HG02798 (cell line): ENCODE measurements at regions not wholly inside any gene's neighbourhood (a gene's known extent, or its start where the extent isn't known, plus 50 kb on each side); places are given as distances from the start of the nearest gene placed in this dataset.
A peak's percentile ranks its signal among the peaks of the same experiment; 100 is the strongest.

Source experiments
- ATAC-seq: cut with Tn5 transposase; IDR thresholded peaks from one replicate; pipeline ENCODE4 v1.9.1; 2021; ENCODE audit warnings: mild to moderate bottlenecking; ENCODE audit not compliant: unreplicated experiment, poor library complexity

- ATAC-seq: no peak
These were observed 792.0 kb downstream of the MED13L start for GRCh38 chr12:115485503-115485902.

- no peak for ATAC-seq
These were observed 794.5 kb downstream of the MED13L start for GRCh38 chr12:115482943-115483342.

GRCh38 chr12:115481141-115481540 is 796.4 kb downstream of the MED13L start:
- ATAC-seq: peak; percentile 76

GRCh38 chr12:115478505-115478904 is 794.5 kb upstream of the TBX3 start:
- ATAC-seq: no peak

- no peak for ATAC-seq
These were observed 790.8 kb upstream of the TBX3 start for GRCh38 chr12:115474539-115475353.

GRCh38 chr12:115473257-115473956 is 789.4 kb upstream of the TBX3 start:
- ATAC-seq: no peak

GRCh38 chr12:115472852-115473251 is 788.9 kb upstream of the TBX3 start:
- ATAC-seq: no peak

GRCh38 chr12:115470977-115471376 is 787.0 kb upstream of the TBX3 start:
- ATAC-seq: no peak

GRCh38 chr12:115470526-115470925 is 786.6 kb upstream of the TBX3 start:
- ATAC-seq: no peak

GRCh38 chr12:115468087-115468510 is 784.1 kb upstream of the TBX3 start:
- ATAC-seq: no peak

GRCh38 chr12:115467531-115467930 is 783.6 kb upstream of the TBX3 start:
- ATAC-seq: no peak

- no peak for ATAC-seq
These were observed 782.1 kb upstream of the TBX3 start for GRCh38 chr12:115466076-115466475.

- ATAC-seq: no peak
These were observed 780.7 kb upstream of the TBX3 start for GRCh38 chr12:115464661-115465060.

GRCh38 chr12:115464111-115464581 is 780.2 kb upstream of the TBX3 start:
- no peak for ATAC-seq

- ATAC-seq: no peak
These were observed 777.4 kb upstream of the TBX3 start for GRCh38 chr12:115461401-115461800.

- no peak for ATAC-seq
These were observed 773.8 kb upstream of the TBX3 start for GRCh38 chr12:115457798-115458197.

GRCh38 chr12:115456946-115457689 is 773.1 kb upstream of the TBX3 start:
- ATAC-seq: no peak

- no peak for ATAC-seq
These were observed 771.3 kb upstream of the TBX3 start for GRCh38 chr12:115455268-115455681.

GRCh38 chr12:115452751-115453281 is 768.8 kb upstream of the TBX3 start:
- ATAC-seq: no peak
